Nephron progenitor cell (in vitro differentiated cells): ENCODE measurements at regions not wholly inside any gene's neighbourhood (a gene's known extent, or its start where the extent isn't known, plus 50 kb on each side); places are given as distances from the start of the nearest gene placed in this dataset.
"Not testable (repeated sequence)": the region's sequence is repeated elsewhere in the genome, so short reads cannot be mapped to it uniquely, and the experiment has no call there.

Experiments
- DNase-seq: peaks from one replicate; pipeline ENCODE4 v3.0.0; 2021
- H3K27ac Mint-ChIP-seq: 2 replicates; pipeline ENCODE4 v1.8.0; 2021; ENCODE audit warnings: mild to moderate bottlenecking, moderate library complexity, mixed read lengths
- H3K27me3 Mint-ChIP-seq: 2 replicates; pipeline ENCODE4 v1.8.0; 2021; ENCODE audit warnings: mild to moderate bottlenecking, low read depth, mixed read lengths; ENCODE audit not compliant: poor library complexity
- H3K36me3 Mint-ChIP-seq: 2 replicates; pipeline ENCODE4 v1.8.0; 2021; ENCODE audit warnings: low read depth, mixed read lengths
- H3K4me1 Mint-ChIP-seq: 2 replicates; pipeline ENCODE4 v1.8.0; 2021; ENCODE audit warnings: mixed read lengths
- H3K4me3 Mint-ChIP-seq: 2 replicates; pipeline ENCODE4 v1.8.0; 2021; ENCODE audit warnings: mild to moderate bottlenecking, moderate library complexity, mixed read lengths
- H3K9me3 Mint-ChIP-seq: 2 replicates; pipeline ENCODE4 v1.8.0; 2021; ENCODE audit warnings: mild to moderate bottlenecking, moderate library complexity, mixed read lengths
- TF ChIP-seq, protein P1 (sequence below): fragments of 200-600 bp; sonication (generic); IDR thresholded peaks from 2 replicates; pipeline ENCODE4 v1.5.0; 2021; ENCODE audit warnings: antibody characterized with exemption

DNA sequence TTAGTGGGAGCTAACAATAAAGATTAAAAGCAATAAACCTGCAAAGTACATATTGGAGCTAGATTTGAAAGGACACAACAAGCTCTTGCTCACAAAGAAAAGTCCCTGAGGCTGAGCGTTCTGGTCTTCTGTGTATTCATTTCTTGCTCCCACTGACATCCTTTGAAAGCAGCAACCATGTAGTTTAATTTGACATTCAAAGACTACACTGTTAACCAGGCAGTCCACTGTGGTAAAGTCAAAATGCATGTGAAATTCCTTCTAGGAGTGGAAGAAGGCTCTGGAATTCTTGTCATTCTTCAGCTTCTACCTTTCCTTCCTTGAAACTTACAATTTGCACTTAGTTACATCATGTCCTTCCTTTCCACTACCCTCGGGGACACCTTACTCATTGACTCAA lies 480.7 kb downstream of the CSNK1G3 start:
- Mint-ChIP-seq H3K4me1 (peaks cover 21% of the 10 kb centered on the region), H3K27me3 (peaks cover 10% of the 10 kb centered on the region), H3K4me3 (no peak overlapping the region), H3K9me3 (peaks cover 19% of the 10 kb centered on the region), H3K36me3 (peaks cover 13% of the 10 kb centered on the region), H3K27ac (no peak overlapping the region)
- DNase-seq = no peak
- TF ChIP-seq, protein P1, sequence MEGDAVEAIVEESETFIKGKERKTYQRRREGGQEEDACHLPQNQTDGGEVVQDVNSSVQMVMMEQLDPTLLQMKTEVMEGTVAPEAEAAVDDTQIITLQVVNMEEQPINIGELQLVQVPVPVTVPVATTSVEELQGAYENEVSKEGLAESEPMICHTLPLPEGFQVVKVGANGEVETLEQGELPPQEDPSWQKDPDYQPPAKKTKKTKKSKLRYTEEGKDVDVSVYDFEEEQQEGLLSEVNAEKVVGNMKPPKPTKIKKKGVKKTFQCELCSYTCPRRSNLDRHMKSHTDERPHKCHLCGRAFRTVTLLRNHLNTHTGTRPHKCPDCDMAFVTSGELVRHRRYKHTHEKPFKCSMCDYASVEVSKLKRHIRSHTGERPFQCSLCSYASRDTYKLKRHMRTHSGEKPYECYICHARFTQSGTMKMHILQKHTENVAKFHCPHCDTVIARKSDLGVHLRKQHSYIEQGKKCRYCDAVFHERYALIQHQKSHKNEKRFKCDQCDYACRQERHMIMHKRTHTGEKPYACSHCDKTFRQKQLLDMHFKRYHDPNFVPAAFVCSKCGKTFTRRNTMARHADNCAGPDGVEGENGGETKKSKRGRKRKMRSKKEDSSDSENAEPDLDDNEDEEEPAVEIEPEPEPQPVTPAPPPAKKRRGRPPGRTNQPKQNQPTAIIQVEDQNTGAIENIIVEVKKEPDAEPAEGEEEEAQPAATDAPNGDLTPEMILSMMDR = no peak

DNA sequence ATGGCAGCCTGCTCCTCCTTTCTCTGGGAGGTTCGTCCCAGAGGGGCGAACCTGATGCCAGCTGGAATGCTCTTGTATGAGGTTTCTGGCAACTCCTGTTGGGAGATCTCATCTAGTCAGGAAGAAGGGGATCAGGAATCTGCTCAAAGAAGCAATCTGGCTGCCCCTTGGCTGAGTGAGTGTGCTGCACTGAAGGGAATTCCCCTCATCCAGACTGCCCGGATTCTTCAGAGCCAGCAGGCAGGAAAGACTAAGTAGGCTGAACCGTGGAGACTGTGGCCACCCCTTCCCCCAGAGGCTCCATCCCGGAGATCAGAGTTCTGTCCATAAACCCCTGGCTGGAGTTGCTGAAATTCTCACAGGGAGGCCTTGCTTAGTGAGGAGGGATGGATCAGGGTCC lies 476.0 kb downstream of the CSNK1G3 start:
- no peak overlapping the region for H3K27ac Mint-ChIP-seq
- H3K4me1 Mint-ChIP-seq = no peaks in the 10 kb centered on the region
- peaks cover 60% of the 10 kb centered on the region for H3K9me3 Mint-ChIP-seq
- TF ChIP-seq, protein P1 = no peak
- peaks cover 54% of the 10 kb centered on the region for H3K36me3 Mint-ChIP-seq
- DNase-seq = no peak
- H3K4me3 Mint-ChIP-seq = no peak overlapping the region
- peaks cover 4% of the 10 kb centered on the region for H3K27me3 Mint-ChIP-seq

DNA sequence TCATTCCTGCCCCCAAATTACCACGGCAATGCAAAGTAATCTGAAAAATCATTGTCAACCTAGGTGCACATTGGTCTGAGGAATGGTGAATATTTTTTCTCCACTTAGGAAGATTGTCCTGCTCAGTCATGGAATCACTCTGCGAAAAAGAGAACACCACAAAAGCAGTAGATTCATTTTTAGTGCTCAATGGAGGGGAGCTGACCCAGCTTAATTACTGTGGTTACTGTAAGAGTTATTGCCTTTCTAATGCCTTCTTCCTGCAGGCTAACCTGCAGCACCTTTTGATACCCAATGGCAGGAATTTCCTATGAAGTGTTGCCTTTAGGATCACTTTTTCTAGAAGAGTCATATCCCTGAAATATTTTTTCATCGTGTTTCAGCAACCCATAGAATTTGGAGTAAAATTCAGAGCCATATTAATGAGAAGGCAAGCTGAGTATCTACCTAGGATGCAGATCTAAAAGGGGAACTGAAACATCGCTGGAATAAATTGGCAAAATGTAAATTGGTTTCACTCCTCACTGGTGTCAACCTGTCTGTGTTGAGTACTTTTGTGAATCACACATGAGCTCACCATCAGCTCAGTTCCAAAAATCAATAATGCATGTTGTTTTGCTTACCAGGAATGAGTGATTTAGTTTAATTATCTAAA lies 464.5 kb downstream of the CSNK1G3 start:
- Mint-ChIP-seq H3K27me3 (peaks cover 3% of the 10 kb centered on the region), H3K36me3 (peaks cover 14% of the 10 kb centered on the region), H3K4me1 (peaks cover 12% of the 10 kb centered on the region), H3K9me3 (peaks cover 30% of the 10 kb centered on the region), H3K4me3 (no peak overlapping the region), H3K27ac (no peak overlapping the region)
- DNase-seq = no peak
- TF ChIP-seq, protein P1 = no peak

DNA sequence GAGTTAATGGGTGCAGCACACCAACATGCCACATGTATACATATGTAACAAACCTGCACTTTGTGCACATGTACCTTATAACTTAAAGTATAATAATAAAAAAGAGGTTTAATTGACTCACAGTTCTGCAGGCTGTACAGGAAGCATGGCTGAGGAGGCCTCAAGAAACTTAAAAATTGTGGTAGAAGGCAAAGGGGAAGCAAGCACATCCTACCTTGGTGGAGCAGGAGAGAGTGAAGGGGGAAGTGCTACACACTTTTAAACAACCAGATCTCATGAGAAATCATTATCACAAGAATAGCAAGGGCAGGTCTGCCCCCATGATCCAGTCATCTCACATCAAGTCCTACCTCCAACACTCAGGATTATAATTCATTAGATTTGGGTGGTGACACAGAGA lies 463.5 kb downstream of the CSNK1G3 start:
- Mint-ChIP-seq H3K36me3 (peaks cover 14% of the 10 kb centered on the region), H3K9me3 (peaks cover 32% of the 10 kb centered on the region), H3K4me1 (peaks cover 12% of the 10 kb centered on the region)
- not testable (repeated sequence) for H3K27me3 Mint-ChIP-seq, H3K4me3 Mint-ChIP-seq, H3K27ac Mint-ChIP-seq, DNase-seq

DNA sequence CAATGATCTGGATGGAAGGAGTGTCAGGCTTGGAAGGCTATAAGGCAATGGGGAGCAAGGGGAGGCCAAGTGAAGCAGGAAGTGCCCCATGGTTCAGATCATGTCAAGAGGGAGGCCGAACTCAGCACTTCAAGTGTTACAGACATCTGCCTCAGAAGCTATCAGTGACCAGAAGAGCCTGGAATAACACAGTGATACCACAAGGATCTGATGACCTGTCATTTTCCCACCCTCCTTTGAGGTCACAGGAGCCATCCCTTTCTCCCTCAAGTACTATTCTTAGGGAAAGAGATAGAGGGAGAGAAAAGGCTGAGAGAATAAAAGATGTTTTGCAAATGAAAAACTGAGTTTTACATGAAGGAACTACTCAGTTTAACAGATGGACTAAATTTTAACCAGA lies 454.8 kb downstream of the CSNK1G3 start:
- Mint-ChIP-seq H3K9me3 (peaks cover 56% of the 10 kb centered on the region), H3K27me3 (no peaks in the 10 kb centered on the region), H3K4me3 (no peak overlapping the region), H3K4me1 (no peaks in the 10 kb centered on the region), H3K36me3 (peaks cover 17% of the 10 kb centered on the region), H3K27ac (no peak overlapping the region)
- TF ChIP-seq, protein P1 = no peak
- no peak for DNase-seq

DNA sequence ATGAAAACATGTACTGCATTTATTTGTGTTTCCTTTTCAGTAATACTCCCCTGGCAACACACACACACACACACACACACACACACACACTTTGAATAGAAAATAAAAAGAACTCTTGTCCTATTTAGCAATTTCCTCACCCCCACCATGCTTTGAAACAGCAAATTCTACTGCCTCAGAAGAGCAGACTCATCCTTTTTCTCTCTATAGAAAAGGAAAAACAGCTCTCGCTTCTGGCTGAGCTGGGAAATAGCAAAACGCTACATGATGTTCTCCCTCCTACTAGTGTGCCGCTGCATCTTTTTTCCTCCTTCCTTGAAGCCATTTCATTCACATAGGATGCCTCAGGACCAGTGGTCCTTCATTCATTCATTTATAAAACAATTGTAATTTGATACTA lies 453.6 kb downstream of the CSNK1G3 start:
- H3K27me3 Mint-ChIP-seq = no peaks in the 10 kb centered on the region
- peaks cover 55% of the 10 kb centered on the region for H3K9me3 Mint-ChIP-seq
- peaks cover 29% of the 10 kb centered on the region for H3K36me3 Mint-ChIP-seq
- TF ChIP-seq, protein P1 = no peak
- H3K4me3 Mint-ChIP-seq = no peak overlapping the region
- H3K4me1 Mint-ChIP-seq = no peaks in the 10 kb centered on the region
- no peak overlapping the region for H3K27ac Mint-ChIP-seq
- no peak for DNase-seq
